GM12872 (cell line): ENCODE measurements at regions not wholly inside any gene's neighbourhood (a gene's known extent, or its start where the extent isn't known, plus 50 kb on each side); places are given as distances from the start of the nearest gene placed in this dataset.

Source experiments
- CTCF ChIP-seq: IDR thresholded peaks from 3 replicates; pipeline ENCODE4 v1.5.1; 2011; ENCODE audit warnings: low read depth, mild to moderate bottlenecking, low read length, moderate library complexity; ENCODE audit not compliant: insufficient read depth

GRCh38 chr13:39254601-39255000 is 216.3 kb downstream of the NHLRC3 start:
- no peak for TF ChIP-seq CTCF

GRCh38 chr13:39257642-39258041 is 219.4 kb downstream of the NHLRC3 start:
- TF ChIP-seq CTCF: no peak

GRCh38 chr13:39259371-39260140 is 221.3 kb downstream of the NHLRC3 start:
- TF ChIP-seq CTCF: no peak

- TF ChIP-seq CTCF: peak; percentile 77
Measured at GRCh38 chr13:39263033-39263432, 224.8 kb downstream of the NHLRC3 start.

- TF ChIP-seq CTCF: no peak
Measured at GRCh38 chr13:39263531-39263930, 225.3 kb downstream of the NHLRC3 start.

GRCh38 chr13:39266426-39266825 is 228.2 kb downstream of the NHLRC3 start:
- no peak for TF ChIP-seq CTCF

- no peak for TF ChIP-seq CTCF
Measured at GRCh38 chr13:39268398-39268797, 230.1 kb downstream of the NHLRC3 start.

- no peak for TF ChIP-seq CTCF
Measured at GRCh38 chr13:39269004-39269403, 230.7 kb downstream of the NHLRC3 start.
